ENCODE measurements at regions not wholly inside any gene's neighbourhood (a gene's known extent, or its start where the extent isn't known, plus 50 kb on each side); places are given as distances from the start of the nearest gene placed in this dataset.
"Not testable (repeated sequence)": the region's sequence is repeated elsewhere in the genome, so short reads cannot be mapped to it uniquely, and the experiment has no call there.

GRCh38 chr1:194058268-194058667, 871.9 kb upstream of the B3GALT2 start:
- not testable (repeated sequence) for TF ChIP-seq CTCF (IDR thresholded peaks at IDR 0.05 in 2 of 3, conservative IDR thresholded peaks at IDR 0.05 in 1 of 3; ENCODE audit: borderline replicate concordance in 1 of 3, insufficient read depth in 1 of 3, low read depth in 2 of 3, low read length in 2 of 3); POLR2A (IDR thresholded peaks at IDR 0.05; ENCODE audit: borderline replicate concordance, extremely low read depth, insufficient read depth, insufficient read length); ATF3 (IDR thresholded peaks at IDR 0.05); POLR2AphosphoS5 (IDR thresholded peaks at IDR 0.05; ENCODE audit: low read depth, low read length); ELF1 (IDR thresholded peaks at IDR 0.05; ENCODE audit: borderline replicate concordance, low read depth)
- TF ChIP-seq, protein P1, sequence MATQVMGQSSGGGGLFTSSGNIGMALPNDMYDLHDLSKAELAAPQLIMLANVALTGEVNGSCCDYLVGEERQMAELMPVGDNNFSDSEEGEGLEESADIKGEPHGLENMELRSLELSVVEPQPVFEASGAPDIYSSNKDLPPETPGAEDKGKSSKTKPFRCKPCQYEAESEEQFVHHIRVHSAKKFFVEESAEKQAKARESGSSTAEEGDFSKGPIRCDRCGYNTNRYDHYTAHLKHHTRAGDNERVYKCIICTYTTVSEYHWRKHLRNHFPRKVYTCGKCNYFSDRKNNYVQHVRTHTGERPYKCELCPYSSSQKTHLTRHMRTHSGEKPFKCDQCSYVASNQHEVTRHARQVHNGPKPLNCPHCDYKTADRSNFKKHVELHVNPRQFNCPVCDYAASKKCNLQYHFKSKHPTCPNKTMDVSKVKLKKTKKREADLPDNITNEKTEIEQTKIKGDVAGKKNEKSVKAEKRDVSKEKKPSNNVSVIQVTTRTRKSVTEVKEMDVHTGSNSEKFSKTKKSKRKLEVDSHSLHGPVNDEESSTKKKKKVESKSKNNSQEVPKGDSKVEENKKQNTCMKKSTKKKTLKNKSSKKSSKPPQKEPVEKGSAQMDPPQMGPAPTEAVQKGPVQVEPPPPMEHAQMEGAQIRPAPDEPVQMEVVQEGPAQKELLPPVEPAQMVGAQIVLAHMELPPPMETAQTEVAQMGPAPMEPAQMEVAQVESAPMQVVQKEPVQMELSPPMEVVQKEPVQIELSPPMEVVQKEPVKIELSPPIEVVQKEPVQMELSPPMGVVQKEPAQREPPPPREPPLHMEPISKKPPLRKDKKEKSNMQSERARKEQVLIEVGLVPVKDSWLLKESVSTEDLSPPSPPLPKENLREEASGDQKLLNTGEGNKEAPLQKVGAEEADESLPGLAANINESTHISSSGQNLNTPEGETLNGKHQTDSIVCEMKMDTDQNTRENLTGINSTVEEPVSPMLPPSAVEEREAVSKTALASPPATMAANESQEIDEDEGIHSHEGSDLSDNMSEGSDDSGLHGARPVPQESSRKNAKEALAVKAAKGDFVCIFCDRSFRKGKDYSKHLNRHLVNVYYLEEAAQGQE (IDR thresholded peaks at IDR 0.05; ENCODE audit: low read depth): not testable (repeated sequence)

All from HCT116 (cell line).